AG10803 (cell line): ENCODE measurements at regions not wholly inside any gene's neighbourhood (a gene's known extent, or its start where the extent isn't known, plus 50 kb on each side); places are given as distances from the start of the nearest gene placed in this dataset.

Experiments
- DNase-seq: peaks from one replicate; pipeline ENCODE4 v3.0.0; 2010; ENCODE audit warnings: low read depth
- H3K4me3 ChIP-seq: 2 replicates; pipeline ENCODE4 v1.5.1; 2011; ENCODE audit warnings: mild to moderate bottlenecking, low read length, control low read depth
- TF ChIP-seq, protein P1 (sequence below): conservative IDR thresholded peaks from 2 replicates; pipeline ENCODE4 v1.5.1; 2011; ENCODE audit warnings: mild to moderate bottlenecking, low read length, control low read depth, inconsistent platforms

GRCh38 chr19:27779954-27780353, 1433.0 kb downstream of the UQCRFS1 start:
- TF ChIP-seq, protein P1, sequence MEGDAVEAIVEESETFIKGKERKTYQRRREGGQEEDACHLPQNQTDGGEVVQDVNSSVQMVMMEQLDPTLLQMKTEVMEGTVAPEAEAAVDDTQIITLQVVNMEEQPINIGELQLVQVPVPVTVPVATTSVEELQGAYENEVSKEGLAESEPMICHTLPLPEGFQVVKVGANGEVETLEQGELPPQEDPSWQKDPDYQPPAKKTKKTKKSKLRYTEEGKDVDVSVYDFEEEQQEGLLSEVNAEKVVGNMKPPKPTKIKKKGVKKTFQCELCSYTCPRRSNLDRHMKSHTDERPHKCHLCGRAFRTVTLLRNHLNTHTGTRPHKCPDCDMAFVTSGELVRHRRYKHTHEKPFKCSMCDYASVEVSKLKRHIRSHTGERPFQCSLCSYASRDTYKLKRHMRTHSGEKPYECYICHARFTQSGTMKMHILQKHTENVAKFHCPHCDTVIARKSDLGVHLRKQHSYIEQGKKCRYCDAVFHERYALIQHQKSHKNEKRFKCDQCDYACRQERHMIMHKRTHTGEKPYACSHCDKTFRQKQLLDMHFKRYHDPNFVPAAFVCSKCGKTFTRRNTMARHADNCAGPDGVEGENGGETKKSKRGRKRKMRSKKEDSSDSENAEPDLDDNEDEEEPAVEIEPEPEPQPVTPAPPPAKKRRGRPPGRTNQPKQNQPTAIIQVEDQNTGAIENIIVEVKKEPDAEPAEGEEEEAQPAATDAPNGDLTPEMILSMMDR = no peak
- H3K4me3 ChIP-seq = no peak overlapping the region
- no peak for DNase-seq

DNA sequence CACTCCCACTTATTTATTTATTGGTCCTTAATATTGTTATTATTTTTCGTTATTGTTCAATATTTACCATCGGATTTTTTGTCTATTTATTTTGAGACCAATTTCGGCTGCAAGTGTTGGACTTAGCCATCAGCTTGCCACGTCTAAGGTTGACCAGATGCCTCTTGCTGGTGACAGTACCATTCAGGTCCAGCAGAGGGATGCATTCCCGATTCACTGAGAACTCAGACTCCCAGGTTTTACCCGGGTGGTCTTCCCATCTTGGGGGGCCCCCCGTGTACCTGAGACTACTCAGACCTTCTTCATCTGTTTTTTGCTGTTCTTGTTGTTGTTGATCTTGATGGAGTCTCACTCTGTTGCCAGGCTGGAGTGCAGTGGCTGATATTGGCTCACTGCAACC, 1435.2 kb downstream of the UQCRFS1 start:
- TF ChIP-seq, protein P1 = no peak
- no peak overlapping the region for H3K4me3 ChIP-seq
- no peak for DNase-seq

GRCh38 chr19:27777242-27777641, 1435.7 kb downstream of the UQCRFS1 start:
- TF ChIP-seq, protein P1 = no peak
- H3K4me3 ChIP-seq = no peak overlapping the region
- no peak for DNase-seq

DNA sequence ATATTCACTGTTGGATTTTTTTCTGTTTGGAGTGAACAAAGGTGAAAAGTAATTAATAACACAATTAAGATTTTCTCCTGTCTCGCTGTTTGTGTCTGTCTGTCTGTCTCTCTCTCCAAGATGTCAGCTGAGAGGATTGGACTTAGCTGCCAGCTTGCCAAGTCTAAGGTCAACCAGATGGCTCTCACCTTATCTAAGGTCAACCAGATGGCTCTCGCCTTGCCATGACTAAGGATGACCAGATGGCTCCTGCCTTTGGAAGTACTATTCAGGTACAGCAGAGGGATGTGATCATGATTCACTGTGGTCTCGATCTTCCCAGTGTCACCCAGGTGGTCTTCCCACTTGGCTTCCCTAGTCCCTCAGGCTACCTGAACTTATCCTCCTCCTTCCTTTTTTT, 1436.4 kb downstream of the UQCRFS1 start:
- no peak overlapping the region for H3K4me3 ChIP-seq
- no peak for DNase-seq
- TF ChIP-seq, protein P1 = no peak

DNA sequence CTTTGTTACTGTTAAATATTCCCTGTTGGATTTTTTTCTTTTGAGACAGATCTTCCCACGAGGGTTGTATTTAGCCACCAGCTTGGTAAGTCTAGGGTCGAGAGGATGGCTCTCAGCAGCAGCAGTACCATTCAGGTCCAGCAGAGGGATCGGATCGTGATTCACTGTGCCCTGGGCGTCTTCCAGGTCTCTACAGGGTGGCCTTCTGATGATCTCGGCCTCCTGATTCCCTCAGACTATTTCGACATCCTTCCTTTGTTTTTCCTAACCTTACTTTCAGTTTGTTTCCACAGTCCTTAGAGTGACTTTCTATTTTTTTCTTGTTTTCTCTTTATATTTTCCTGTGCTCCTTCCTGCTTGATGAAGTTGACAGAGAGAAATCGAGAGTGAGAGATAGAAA, 1436.9 kb downstream of the UQCRFS1 start:
- peak; percentile 40 for DNase-seq
- TF ChIP-seq, protein P1 = peak; percentile 33
- no peak overlapping the region for H3K4me3 ChIP-seq

GRCh38 chr19:27775395-27775794, 1437.6 kb downstream of the UQCRFS1 start:
- TF ChIP-seq, protein P1 = peak; percentile 16; the same call in 1 of the 2 replicates
- DNase-seq = no peak
- no peak overlapping the region for H3K4me3 ChIP-seq

DNA sequence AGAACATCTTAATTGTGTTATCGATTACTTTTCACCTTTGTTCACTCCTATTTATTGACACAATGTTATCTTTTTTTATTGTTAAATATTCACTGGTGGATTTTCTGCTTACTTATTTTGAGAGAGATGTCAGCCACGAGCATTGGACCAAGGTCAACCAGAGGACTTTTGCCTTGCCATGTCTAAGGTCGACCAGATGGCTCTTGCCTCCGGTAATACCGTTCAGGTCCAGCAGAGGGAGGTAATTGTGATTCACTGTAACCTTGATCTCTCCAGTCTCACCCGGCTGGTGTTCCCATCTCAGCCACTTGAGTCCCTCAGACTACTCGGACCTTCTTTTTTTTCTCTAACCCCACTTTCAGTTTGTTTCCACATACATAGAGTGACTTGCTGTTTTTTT, 1438.1 kb downstream of the UQCRFS1 start:
- TF ChIP-seq, protein P1 = 0 out of 2 replicates have a peak, but pooled peaks have one; percentile 11
- DNase-seq = no peak
- no peak overlapping the region for H3K4me3 ChIP-seq
